WTC11 (cell line): ENCODE measurements at regions not wholly inside any gene's neighbourhood (a gene's known extent, or its start where the extent isn't known, plus 50 kb on each side); places are given as distances from the start of the nearest gene placed in this dataset.
"Not testable (repeated sequence)": the region's sequence is repeated elsewhere in the genome, so short reads cannot be mapped to it uniquely, and the experiment has no call there.

Source experiments
- ATAC-seq: fragments of 200-7000 bp; cut with Tn5 transposase; 2 replicates; pipeline ENCODE4 v1.10.0; 2021; ENCODE audit warnings: mild to moderate bottlenecking, moderate library complexity
- CTCF ChIA-PET: fragments of 300-600 bp; sonication (Branson Sonifier 250); formaldehyde crosslinking; loops from one replicate; lab custom pipeline; 2021; ENCODE audit warnings: antibody characterized with exemption; lab: Charles Lee
- POLR2A ChIA-PET: fragments of 350-600 bp; sonication (Branson Sonifier 250); formaldehyde crosslinking; loops from one replicate; lab custom pipeline; 2021; ENCODE audit warnings: antibody characterized with exemption; lab: Charles Lee
- DNase-seq: peaks from one replicate; pipeline ENCODE4 v3.0.0; 2021; ENCODE audit warnings: low spot score
- H3K27ac Mint-ChIP-seq: 2 replicates; pipeline ENCODE4 v1.8.0; 2021; ENCODE audit warnings: mixed read lengths
- H3K27me3 Mint-ChIP-seq: 2 replicates; pipeline ENCODE4 v1.8.0; 2021; ENCODE audit warnings: low read depth, mild to moderate bottlenecking, moderate library complexity, mixed read lengths
- H3K36me3 Mint-ChIP-seq: 2 replicates; pipeline ENCODE4 v1.8.0; 2021; ENCODE audit warnings: mixed read lengths
- H3K4me1 Mint-ChIP-seq: 2 replicates; pipeline ENCODE4 v1.8.0; 2022; ENCODE audit warnings: mixed read lengths
- H3K4me3 Mint-ChIP-seq: 2 replicates; pipeline ENCODE4 v1.8.0; 2021; ENCODE audit warnings: mild to moderate bottlenecking, moderate library complexity, mixed read lengths
- H3K9me3 Mint-ChIP-seq: 2 replicates; pipeline ENCODE4 v1.8.0; 2021; ENCODE audit warnings: mixed read lengths
- CREM ChIP-seq: sonication (generic); formaldehyde crosslinking; IDR thresholded peaks from 2 replicates; pipeline ENCODE4 v1.8.1; 2022; ENCODE audit warnings: mild to moderate bottlenecking, missing genetic modification reagents, moderate library complexity
- FOXP1 ChIP-seq: sonication (generic); formaldehyde crosslinking; IDR thresholded peaks from 2 replicates; pipeline ENCODE4 v1.8.0; 2022; ENCODE audit warnings: missing genetic modification reagents, mild to moderate bottlenecking, moderate library complexity, borderline replicate concordance
- MYBL2 ChIP-seq: sonication (generic); formaldehyde crosslinking; IDR thresholded peaks from 2 replicates; pipeline ENCODE4 v1.8.1; 2023; ENCODE audit warnings: mild to moderate bottlenecking, moderate library complexity, missing genetic modification reagents
- PRDM15 ChIP-seq: sonication (generic); formaldehyde crosslinking; IDR thresholded peaks from 2 replicates; pipeline ENCODE4 v1.8.0; 2022; ENCODE audit warnings: missing genetic modification reagents
- TEAD4 ChIP-seq: sonication (generic); formaldehyde crosslinking; IDR thresholded peaks from 2 replicates; pipeline ENCODE4 v1.8.0; 2022; ENCODE audit warnings: mild to moderate bottlenecking, missing genetic modification reagents
- ZNF121 ChIP-seq: sonication (generic); formaldehyde crosslinking; IDR thresholded peaks from 2 replicates; pipeline ENCODE4 v1.8.0; 2023; ENCODE audit warnings: missing genetic modification reagents
- ZNF219 ChIP-seq: sonication (generic); formaldehyde crosslinking; IDR thresholded peaks from 2 replicates; pipeline ENCODE4 v1.8.0; 2023; ENCODE audit warnings: missing genetic modification reagents, mild to moderate bottlenecking, borderline replicate concordance
- ZNF317 ChIP-seq: sonication (generic); formaldehyde crosslinking; IDR thresholded peaks from 2 replicates; pipeline ENCODE4 v1.8.1; 2023; ENCODE audit warnings: low read depth, mild to moderate bottlenecking, moderate library complexity, missing genetic modification reagents, borderline replicate concordance
- ZNF396 ChIP-seq: fragments of 250-450 bp; sonication (Bioruptor Pico); IDR thresholded peaks from 2 replicates; pipeline ENCODE4 v1.8.0; 2021; ENCODE audit warnings: mild to moderate bottlenecking, moderate library complexity, borderline replicate concordance
- ZNF423 ChIP-seq: fragments of 250-450 bp; sonication (Bioruptor Pico); IDR thresholded peaks from 2 replicates; pipeline ENCODE4 v2.1.2; 2022; ENCODE audit warnings: mild to moderate bottlenecking, moderate library complexity
- TF ChIP-seq, protein P1 (sequence below): sonication (generic); formaldehyde crosslinking; IDR thresholded peaks from 2 replicates; pipeline ENCODE4 v1.8.0; 2022; ENCODE audit warnings: mild to moderate bottlenecking, missing genetic modification reagents
- TF ChIP-seq, protein P2 (sequence below): sonication (generic); formaldehyde crosslinking; conservative IDR thresholded peaks from 2 replicates; pipeline ENCODE4 v1.8.1; 2022; ENCODE audit warnings: mild to moderate bottlenecking, missing genetic modification reagents

- Mint-ChIP-seq H3K27ac (no peak overlapping the region), H3K27me3 (peaks cover 36% of the 10 kb centered on the region), H3K4me1 (peaks cover 6% of the 10 kb centered on the region; the same call in 1 of the 2 replicates), H3K4me3 (no peak overlapping the region), H3K9me3 (no peaks in the 10 kb centered on the region), H3K36me3 (no peaks in the 10 kb centered on the region)
- ATAC-seq: no peak
- peak; percentile 36 for DNase-seq
- CTCF ChIA-PET: no interaction called here
- POLR2A ChIA-PET: no interaction called here
- TF ChIP-seq TEAD4 (CRISPR knock-in tag) (no peak), ZNF121 (no peak), ZNF317 (no peak)
These were observed 292.5 kb upstream of the ZNF337 start for GRCh38 chr20:25989196-25989595.

DNA sequence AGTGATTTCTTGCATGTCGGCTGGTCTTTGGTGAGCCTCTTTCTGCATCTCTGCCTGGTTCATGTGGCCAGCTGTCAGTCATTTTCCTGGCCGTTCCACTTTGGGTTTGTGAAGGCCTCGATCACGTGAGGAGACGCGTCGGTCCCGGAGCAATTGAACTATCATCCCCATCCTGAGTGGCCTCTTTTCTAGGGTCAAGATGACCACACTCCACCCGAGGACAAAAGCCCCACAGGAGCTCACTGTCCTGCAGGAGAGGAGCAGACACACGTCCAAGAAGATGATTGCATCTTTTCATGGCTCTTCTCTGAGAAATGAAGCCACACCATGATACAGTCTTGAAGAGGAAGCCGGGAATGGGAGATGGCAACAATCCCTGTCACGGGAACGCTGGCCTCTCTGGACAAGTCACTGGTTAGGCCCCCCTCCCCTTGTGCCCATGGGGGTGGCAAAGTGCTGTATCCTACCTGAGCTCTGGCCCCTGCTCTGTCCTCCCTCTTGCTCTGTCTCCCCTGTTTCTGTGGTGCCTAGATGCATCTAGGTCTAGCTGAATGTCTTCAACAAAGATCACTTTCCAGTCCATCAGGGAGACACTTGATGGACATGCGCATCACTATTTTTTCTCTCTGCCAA, 291.4 kb upstream of the ZNF337 start:
- H3K4me1 Mint-ChIP-seq, DNase-seq, POLR2A ChIA-PET, H3K36me3 Mint-ChIP-seq, H3K27ac Mint-ChIP-seq, H3K9me3 Mint-ChIP-seq, ATAC-seq: not testable (repeated sequence)
- H3K27me3 Mint-ChIP-seq: peaks cover 36% of the 10 kb centered on the region
- H3K4me3 Mint-ChIP-seq: peak overlapping the region; percentile 59
- CTCF ChIA-PET: interaction anchor here (1.6 kb wide), 1 partner anchor 44 kb away, joined by 3 read pairs; no protein-coding TSS in a partner anchor

DNA sequence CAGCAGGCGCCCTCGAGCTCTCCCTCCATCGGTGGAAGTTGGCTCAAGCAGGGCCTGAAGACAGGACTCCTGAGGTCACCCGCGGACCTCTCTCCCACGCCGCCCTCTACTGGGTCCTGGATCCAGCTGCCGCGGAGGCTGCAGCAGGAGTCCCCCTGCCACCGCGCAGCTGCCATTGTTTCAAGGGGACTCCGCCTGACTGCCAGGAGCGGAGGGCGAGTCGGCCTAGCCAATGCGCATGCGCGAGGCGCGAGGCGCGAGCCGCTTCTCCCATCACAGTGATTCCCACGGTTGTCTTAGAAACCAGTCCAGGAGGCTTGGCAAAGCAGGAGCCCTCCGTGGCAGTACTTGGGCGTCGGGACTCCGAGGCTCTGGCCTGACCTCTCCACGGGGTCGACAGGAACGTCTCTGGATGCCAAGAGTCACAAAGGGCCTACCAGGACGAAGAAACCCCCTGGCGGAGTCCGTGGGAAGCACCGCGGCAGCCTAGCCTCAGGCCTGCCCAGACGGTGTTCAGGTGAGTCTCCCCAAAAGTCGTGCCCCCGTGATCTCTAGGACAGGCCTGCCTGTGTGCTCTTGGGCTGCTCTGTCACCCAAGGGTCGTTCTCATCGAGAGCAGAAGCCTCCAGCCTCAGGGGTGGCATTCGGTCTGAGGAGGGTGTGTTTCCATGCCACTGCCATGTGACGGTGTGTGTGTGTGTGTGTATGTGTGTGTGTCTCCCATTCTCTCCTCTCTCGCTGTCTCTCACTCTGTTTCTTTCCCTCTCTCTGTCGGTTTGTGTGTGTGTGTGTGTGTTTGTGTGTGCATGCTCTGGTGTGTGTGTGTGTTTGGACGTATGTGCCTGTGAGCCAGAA, 290.6 kb upstream of the ZNF337 start:
- peak overlapping the region; percentile 59 for H3K4me3 Mint-ChIP-seq
- H3K9me3 Mint-ChIP-seq: no peaks in the 10 kb centered on the region
- H3K27me3 Mint-ChIP-seq: peaks cover 36% of the 10 kb centered on the region
- ChIA-PET POLR2A (no interaction called here), CTCF (interaction anchor here (1.6 kb wide), 1 partner anchor 44 kb away, joined by 3 read pairs; no protein-coding TSS in a partner anchor)
- TF ChIP-seq, protein P1, sequence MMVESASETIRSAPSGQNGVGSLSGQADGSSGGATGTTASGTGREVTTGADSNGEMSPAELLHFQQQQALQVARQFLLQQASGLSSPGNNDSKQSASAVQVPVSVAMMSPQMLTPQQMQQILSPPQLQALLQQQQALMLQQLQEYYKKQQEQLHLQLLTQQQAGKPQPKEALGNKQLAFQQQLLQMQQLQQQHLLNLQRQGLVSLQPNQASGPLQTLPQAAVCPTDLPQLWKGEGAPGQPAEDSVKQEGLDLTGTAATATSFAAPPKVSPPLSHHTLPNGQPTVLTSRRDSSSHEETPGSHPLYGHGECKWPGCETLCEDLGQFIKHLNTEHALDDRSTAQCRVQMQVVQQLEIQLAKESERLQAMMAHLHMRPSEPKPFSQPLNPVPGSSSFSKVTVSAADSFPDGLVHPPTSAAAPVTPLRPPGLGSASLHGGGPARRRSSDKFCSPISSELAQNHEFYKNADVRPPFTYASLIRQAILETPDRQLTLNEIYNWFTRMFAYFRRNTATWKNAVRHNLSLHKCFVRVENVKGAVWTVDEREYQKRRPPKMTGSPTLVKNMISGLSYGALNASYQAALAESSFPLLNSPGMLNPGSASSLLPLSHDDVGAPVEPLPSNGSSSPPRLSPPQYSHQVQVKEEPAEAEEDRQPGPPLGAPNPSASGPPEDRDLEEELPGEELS: no peak
- no peak for TF ChIP-seq ZNF396
- no peak overlapping the region for H3K27ac Mint-ChIP-seq
- no peaks in the 10 kb centered on the region for H3K36me3 Mint-ChIP-seq
- ATAC-seq (peak; percentile 88), DNase-seq (peak; percentile 68)
- peaks cover 4% of the 10 kb centered on the region; the same call in 1 of the 2 replicates for H3K4me1 Mint-ChIP-seq

GRCh38 chr20:25985597-25985996, 288.9 kb upstream of the ZNF337 start:
- DNase-seq: no peak
- Mint-ChIP-seq H3K4me3 (no peak overlapping the region), H3K36me3 (no peaks in the 10 kb centered on the region), H3K4me1 (no peaks in the 10 kb centered on the region), H3K27me3 (peaks cover 36% of the 10 kb centered on the region), H3K27ac (no peak overlapping the region), H3K9me3 (0 out of 2 replicates have a peak, but pooled peaks cover 8% of the 10 kb centered on the region)
- ChIA-PET POLR2A (no interaction called here), CTCF (no interaction called here)
- no peak for ATAC-seq
- TF ChIP-seq ZNF317 (no peak), ZNF219 (CRISPR knock-in tag) (no peak), CREM (CRISPR knock-in tag) (no peak), MYBL2 (no peak), ZNF423 (CRISPR knock-in tag) (no peak), PRDM15 (CRISPR knock-in tag) (no peak), FOXP1 (CRISPR knock-in tag) (no peak)
- TF ChIP-seq, protein P2, sequence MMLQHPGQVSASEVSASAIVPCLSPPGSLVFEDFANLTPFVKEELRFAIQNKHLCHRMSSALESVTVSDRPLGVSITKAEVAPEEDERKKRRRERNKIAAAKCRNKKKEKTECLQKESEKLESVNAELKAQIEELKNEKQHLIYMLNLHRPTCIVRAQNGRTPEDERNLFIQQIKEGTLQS (CRISPR knock-in tag): no peak
